Activated T-helper 1 cell treated with Interleukin-2 at 50 U/mL for 16 hours (primary cell): ENCODE measurements at regions not wholly inside any gene's neighbourhood (a gene's known extent, or its start where the extent isn't known, plus 50 kb on each side); places are given as distances from the start of the nearest gene placed in this dataset.

Experiments used
- DNase-seq: peaks from one replicate; pipeline ENCODE4 v3.0.0-alpha.2; 2020; ENCODE audit warnings: low read depth

DNA sequence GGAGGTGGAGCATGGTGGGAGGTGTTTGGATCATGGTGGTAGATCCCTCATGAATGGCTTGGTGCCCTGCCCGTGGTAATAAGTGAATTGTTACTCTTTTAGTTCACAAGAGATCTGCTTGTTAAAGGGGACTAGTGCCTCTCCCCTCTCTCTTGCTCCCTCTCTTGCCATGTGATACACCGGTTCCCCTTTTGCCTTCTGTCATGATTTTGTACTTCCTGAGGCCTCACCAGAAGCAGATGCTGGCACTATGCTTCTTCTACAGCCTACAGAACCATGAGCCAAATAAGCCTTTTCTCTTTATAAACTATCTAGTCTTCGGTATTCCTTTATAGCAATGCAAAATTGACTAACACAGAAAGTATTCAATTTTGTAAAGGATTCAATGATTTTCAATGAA lies 817.1 kb downstream of the TLR4 start:
- no peak for DNase-seq

DNA sequence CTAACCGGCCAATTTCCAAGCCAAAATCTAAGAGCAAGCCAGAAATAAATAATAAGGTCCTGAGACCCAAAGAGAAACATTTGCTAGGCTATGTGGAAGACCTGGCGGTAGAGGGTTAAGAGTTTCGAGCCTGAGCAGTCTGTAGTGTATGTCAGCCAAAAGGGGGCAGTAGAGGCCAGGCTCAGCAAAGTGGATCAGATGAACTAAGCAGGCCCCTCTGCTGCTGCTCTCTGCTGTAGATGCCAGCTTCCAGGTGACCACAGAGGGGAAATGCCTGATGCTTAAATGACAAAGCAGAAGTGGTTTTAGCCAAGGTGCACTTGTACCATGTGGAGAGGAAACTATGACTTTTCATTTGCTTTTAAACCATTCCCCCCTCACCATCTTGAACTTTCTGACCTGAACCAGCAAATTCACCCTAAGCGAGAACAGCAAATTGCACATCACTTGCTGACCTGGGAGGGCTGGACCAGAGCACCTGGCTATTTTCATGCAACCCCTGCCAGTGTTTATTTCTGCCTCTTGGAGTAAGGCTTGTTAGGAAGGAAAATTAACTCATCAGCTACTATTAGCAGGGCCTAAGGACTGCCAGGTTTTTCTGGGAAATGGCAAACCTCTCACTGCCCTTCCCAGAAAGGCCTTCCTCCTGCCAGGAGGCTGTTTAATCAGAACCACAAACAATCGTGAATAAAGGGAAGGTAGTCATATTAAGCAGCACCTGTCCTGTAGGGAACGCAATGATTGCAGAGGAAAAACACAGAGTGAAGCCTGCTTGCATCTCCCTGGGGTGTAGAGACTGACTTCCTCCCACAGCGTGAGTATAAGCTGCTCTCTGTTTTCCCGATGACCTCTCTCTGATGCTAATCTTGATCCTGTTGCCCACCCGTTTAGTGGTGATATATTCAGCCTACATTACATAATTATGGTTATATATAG lies 818.2 kb downstream of the TLR4 start:
- no peak for DNase-seq

DNA sequence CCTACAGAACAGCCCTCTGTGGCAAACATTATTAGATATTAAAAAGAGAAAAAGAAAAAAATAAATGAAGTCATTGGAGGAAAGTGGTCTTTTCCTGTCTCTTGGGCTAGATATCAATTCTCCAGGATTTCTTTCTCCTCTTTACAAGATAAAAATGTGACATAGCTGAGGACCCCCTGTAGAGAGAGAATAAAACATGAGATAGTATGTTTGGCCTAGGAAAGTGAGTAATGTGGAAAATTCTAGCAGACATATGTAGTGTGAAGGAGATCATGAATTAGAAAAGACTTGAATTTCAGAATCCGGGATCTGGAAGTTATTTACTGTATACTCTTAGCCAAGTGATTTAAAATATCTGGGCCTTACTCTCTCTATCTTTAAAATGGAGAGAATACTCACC lies 823.1 kb downstream of the TLR4 start:
- no peak for DNase-seq

DNA sequence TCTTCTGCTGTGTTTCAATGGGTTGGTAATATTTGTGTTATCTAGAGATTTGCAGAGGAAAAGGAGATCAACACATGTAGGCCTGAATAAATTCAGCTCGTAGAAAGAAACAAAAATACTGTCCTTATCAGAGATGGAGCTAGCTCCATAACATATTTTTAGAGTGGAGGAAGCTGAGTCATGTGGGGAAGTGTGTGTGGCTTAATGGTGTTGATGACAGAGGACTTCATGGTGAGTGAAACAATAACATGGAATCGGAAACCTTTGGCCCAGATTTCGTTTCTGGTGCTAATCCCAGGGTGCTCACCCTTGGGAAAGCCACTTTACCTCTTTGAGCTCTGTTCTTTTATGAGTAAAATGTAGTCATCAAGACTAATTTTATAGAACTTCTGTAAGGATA lies 825.0 kb downstream of the TLR4 start:
- no peak for DNase-seq

DNA sequence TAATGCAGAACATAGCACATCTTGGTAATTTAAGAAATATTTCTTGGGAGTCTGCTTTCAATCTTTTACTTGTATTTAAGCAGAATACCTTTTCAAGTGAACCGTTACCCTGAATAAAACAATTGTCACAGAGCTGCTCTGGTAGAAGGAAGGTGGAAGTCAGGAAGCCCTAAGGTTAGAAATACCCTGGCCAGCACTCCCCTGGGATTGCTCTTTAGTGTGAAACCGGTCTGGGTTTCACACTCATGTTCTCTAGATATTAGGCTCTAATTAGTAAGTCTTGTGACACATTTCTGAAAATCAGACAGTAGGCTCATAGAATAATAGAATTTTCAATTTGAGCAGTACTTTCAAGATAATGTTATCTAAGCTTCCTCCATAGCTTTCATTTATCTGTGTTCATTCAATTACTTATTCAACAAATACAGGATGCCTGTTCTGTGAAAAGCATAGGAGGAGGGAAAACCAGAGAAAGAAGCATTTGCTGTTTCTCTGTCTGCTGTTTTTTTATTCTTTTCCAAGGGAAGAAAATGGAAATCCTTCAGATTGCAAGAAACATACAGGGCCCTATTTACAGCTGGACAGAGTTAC lies 825.5 kb downstream of the TLR4 start:
- DNase-seq, result no peak

DNA sequence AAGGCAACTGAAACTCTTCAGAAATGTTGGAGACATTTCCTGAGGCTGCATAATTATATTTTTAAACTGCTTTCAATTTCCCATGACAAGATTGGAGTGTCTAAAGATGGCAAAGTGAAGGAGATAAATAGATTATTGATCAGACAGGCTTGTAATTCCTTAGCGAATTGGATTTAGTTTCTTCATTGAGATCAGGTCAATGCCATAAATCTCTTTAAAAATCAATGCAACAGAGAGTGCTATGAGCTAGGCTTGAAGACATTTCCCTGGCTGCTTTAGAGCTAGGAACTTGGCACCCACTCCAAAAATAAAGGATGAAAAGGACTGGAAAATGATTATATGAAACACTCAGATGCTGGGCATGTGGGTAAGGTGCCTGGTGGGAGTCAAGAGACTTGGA lies 828.4 kb downstream of the TLR4 start:
- DNase-seq, result no peak

DNA sequence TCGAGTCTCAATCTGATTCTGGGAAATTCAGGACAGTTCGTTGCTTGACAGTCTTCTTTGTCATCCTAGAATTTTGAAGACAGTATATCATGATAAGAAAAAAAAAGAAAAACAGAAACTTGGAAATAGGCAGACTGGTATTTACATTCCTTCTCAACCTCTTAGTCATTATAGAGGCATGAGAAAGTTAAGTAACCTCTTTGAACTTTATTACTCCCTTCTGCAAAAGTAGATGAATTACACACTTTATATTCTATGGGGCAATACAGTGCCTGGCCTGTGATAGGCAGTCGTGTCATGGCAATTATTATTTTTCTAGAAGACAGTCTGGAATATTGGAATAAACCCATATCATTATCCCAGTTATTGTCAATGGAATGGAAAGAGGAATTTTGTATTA lies 828.9 kb downstream of the TLR4 start:
- DNase-seq, result no peak

DNA sequence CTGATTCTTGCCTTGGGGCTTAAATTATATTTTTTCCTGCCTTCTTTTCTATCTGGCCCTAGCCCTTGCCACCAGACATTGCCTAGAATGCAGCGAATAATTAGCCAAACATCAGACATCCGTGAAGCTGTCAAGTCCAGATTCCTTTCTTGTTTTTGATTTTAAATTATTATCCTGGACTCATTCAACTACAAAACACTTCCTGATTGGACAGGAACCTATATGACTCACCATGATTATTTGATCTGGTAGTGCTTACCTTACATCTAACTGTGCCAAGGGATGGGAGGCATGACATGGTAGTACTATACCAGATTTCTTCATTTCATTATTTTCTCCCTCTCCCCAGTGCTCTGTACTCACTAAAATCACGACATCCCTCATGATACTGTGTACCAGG lies 829.6 kb downstream of the TLR4 start:
- no peak for DNase-seq

DNA sequence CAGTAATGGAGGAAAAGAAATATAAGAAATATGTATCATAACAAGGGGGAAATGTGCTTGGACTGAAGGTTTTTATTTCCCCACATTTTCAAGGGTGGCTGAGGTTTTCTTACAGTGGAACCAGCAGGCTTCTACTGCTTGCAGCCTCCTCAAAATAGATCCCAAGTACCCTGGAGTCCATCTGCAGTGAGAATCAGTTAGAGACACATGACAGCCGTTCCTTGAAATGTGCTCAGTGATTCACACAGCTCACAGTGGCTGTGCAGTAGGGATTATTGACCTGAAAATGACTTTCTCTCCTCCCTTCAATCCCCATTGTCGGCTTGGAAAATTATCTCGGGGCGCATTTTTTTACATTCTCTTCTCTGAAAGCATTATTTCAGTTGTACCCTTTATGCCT lies 832.0 kb downstream of the TLR4 start:
- no peak for DNase-seq

DNA sequence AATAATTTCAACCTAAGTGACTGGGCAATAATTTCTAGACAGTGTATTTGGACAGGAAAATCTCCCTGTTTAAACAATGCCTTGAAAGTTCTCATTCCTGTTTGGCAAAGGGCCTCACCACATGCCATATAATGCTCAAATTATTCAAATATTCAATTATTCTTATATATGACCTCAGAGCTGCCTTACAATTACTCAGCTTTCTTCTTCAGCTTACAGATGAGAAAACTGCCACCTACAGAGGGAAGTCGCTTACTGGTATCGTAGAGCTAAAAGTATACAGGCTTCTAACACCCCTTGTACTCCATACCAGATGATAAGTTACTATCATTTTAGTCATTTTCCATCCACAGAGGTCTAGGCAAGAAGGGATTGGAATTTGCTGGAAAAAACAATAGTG lies 830.3 kb downstream of the BRINP1 start:
- no peak for DNase-seq

DNA sequence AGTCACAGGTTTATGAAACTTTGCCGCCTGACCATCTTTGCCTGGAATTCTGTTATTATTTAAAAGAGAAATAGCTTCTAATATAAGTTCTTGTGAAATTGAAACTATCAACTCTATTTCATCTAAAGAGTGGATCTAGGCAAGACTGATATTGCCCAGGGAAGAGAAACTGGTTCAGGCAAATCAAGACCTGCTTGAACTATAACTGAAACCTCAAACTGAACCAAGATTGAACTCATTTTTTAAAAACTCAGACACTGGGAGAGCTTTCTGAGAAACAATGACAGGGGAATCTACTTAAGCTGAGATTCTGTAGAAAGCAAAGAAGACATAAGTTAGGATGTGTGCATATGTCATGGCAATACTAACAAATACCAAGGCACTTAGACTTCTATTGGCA lies 815.8 kb downstream of the BRINP1 start:
- no peak for DNase-seq

DNA sequence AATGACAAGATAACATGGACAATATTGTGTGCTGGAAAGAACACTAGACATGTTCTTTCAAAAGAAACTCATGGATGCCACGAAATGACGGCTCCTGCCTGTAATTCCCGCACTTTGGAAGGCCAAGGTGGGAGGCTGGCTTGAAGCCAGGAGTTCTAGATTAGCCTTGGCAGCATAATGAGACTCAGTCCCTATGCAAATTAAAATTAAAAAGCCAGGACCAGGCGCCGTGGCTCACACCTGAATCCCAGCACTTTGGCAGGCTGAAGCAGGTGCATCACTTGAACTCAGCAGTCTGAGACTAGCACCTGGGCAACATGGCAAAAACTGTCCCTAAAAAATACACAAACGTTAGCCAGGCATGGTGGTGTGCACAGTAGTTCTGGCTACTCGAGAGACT lies 814.2 kb downstream of the BRINP1 start:
- DNase-seq, result no peak

DNA sequence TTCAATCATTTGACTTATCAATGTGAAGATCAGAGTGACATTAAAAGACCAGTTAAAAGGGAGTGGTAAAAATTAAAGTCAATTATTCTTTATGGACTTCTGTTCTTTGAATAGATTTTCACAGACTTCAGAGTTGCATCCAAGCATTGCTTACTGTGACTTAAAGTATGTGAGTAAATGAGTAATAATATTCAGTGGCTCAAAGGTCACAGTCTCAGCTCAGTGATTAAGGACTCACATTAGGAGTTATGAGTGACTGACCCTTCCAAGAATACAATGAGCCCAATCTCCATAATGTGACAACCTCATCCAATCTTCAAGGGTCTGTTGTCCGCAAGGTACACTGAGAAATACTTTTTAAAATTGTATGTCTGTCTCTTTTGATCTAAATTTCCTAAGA lies 811.2 kb downstream of the BRINP1 start:
- no peak for DNase-seq

DNA sequence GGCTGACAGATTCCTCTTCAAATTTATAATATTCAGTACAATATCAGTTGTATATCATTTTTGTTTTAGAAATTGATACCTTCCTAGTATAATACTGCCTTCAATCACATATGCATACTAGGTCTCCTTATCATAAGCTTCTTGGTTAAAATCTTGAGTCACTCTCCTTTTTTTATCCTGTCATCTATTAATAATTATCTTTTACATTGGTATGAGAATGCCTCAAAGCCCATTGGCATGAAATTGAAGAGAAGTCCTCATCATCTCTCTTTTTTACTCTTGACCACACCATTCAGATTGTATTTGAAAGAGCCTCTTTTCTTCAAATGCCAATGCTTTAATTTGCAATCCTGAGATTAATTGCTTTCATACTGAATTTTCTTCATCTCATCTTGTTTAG lies 810.3 kb downstream of the BRINP1 start:
- no peak for DNase-seq

DNA sequence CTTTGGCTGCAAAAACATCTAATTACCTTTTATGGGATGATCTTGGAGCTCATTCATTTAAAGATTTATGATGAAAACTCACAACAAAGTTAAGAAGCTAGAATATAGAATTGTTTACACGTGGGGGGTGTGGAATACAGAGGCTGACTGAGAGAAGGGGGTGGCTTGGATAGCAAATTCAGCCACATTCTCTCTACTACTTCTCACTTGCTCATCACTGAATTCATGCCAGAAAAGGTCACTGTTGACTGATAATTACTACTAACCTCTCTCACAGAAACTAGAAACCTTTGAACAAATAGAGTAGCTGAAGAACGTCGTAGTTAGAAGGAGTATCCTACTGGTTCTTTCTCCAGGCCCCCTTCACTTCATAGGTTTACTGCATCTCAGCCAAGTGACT lies 808.2 kb downstream of the BRINP1 start:
- DNase-seq, result no peak

DNA sequence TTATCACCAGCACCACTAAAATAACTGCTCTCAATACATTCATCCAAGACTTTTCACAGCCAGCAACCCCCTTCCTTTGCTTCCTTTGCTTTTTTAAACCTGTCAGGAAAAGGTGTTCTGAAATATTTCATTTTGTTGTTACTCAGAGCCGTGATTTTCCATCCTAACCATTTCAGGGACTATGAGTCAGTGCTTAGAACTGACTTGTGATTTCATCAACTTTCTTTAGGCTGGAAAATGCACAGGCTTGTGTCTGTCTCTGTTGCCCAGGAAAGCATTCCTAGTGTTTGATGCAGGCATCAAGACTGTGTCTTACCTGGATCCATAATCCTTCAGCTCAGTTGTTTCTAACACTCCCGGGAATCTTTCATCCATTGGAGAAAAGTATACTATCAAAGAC lies 805.6 kb downstream of the BRINP1 start:
- no peak for DNase-seq

DNA sequence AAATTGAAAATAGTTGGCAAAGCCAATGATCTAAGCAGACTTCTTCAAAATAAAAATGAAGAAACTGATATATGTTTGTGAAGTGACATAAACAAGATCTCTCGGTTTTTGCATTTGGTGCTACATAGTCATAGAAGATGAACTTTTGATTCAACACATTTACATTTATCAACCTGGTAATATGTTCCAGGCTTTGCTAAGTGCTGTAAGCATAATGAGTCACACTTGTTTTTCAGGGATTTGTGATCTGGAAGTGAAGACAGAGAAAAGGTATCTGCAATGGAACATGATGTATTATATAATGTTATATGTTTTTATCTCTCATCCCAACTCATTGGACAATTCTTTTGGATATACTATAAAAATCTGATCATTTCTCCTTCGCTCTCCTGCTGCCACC lies 801.4 kb downstream of the BRINP1 start:
- no peak for DNase-seq

DNA sequence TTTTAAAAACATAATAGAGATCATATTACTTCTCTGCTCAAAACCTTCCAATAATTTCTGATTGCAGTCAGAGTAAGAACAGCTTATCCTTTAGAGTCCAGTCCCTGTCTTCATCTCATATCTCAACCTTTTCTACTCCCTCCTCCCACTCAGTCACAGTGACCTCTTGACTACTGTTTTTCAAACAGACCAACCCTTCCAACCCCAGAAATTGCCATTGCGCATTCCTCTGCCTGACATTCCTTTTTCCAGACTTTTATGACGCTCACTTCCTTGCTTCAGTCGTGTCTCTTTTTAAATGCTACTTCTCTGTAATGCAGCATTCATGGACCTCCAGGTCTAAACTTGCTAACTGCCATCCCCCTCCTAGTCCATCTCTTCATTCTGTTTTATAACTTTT lies 800.5 kb downstream of the BRINP1 start:
- no peak for DNase-seq

DNA sequence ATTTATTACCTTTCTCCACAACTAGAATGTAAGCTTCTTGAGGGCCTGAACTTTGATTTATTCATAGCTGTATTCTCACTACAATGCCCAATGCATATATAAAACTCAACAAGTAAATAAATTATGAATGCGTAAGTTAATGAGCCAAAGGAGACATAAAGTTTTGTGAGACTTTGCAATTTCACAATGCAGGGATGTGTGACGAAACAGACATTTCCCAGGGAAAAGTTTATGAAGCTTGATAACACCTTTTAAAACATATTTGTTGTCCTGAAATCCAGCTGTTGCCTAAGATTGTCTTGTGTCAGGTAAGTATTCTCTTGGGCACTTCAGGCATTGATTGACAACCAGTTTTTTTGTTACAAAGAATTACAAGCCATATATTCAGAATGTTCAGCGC lies 800.1 kb downstream of the BRINP1 start:
- no peak for DNase-seq

DNA sequence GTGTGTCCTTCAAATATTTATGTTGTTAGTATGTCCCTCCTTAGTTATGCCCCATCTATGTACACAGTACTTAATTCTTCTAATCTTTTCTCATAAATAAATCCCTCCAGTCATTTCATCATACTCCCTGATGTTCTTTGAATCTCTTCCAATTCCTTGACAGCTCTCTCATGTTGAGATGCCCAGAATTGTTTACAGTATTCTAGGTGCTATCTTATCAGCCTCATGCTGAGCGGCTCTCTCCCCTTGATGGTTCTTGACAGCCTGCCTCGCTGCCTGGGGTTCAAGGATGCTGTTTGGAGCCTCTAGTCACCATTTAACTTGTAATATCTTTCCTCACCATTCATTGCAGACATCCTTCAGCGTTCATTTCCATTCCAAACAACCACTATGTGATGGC lies 799.2 kb downstream of the BRINP1 start:
- DNase-seq, result no peak

DNA sequence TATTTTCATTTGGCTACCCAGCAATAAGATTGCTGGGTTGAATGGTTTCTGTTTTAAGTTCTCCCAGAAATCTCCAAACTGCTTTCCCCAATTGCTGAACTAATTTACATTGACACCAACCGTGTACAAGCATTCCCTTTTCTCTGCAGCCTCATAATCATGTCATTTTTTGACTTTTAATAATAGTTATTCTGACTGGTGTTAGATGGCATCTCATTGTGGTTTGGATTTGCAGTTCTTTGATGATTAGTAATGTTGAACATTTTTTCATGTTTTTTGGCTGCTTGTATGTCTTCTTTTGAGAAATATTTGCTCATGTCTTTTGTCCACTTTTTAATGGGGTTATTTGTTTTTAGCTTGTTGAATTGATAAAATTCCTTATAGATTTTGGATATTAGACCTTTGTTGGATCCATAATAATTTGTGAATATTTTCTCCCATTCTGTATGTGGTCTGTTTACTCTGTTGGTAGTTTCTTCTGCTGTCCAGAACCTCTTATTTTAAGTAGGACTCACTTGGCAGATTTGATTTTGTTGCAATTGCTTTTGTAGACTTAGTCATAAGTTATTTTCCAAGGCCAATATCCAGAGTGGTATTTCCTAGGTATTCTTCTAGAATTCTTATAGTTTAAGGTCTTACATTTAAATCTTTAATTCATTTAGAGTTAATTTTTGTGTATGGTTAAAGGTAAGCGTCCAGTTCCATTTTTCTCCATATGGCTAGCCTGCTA lies 793.7 kb downstream of the BRINP1 start:
- DNase-seq, result no peak

DNA sequence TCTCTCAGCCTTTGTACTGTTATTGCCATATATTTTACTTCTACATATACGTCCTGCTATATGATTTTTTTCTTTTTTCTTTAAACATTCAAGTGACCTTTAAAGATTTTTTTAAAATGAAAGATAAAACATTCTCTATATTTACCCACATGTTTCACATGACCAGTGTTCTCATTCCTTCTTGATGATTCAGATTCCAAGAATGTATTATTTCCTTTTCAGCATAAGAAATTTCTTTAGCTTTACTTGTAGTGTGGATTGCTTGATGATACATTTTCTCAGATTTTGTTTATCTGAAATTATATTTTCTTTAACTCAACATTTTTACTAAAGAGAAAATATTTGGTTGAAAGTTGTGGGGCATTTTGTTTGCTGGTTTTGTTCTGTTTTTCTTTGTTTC lies 792.1 kb downstream of the BRINP1 start:
- DNase-seq, result no peak

DNA sequence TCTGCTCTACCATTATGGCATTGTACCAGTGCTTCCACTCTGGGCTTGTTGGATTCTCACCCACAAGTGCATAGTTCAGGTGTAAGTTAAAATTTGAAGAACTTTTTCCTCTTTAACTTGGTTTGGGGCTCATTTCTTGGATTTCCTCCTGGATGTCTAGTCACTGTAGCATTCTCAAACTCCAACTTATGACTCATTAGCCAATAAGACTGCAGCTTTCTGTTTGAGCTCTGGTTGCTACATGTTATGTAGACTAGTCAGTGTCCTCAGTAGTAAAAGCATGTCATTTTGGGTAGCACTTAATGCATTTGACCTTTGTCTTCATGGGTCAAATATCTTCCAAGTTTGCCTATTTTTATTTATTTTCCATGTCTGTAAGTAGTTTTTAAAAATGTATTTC lies 790.8 kb downstream of the BRINP1 start:
- no peak for DNase-seq
